AG04450 (cell line): ENCODE measurements at regions not wholly inside any gene's neighbourhood (a gene's known extent, or its start where the extent isn't known, plus 50 kb on each side); places are given as distances from the start of the nearest gene placed in this dataset.

Source experiments
- CTCF ChIA-PET: fragments of 300-600, 350-600 bp; formaldehyde crosslinking; extraction: SDS; loops from one replicate; lab custom pipeline; 2022; ENCODE audit warnings: antibody characterized with exemption, inconsistent platforms; lab: Charles Lee
- POLR2A ChIA-PET: fragments of 350-600 bp; formaldehyde crosslinking; extraction: SDS; loops from one replicate; lab custom pipeline; 2021; ENCODE audit warnings: antibody characterized with exemption, inconsistent platforms; lab: Yijun Ruan, JAX
- DNase-seq: peaks from one replicate; pipeline ENCODE4 v3.0.0-alpha.2; 2011; ENCODE audit warnings: low read depth, low spot score
- H3K27ac ChIP-seq: one replicate; pipeline ENCODE4 v1.5.1; 2012; ENCODE audit warnings: low read depth, low read length, control low read depth
- H3K27me3 ChIP-seq: one replicate; pipeline ENCODE4 v1.6.0; 2012; ENCODE audit warnings: low read length; ENCODE audit not compliant: control insufficient read depth, insufficient read depth
- H3K4me3 ChIP-seq: 2 replicates; pipeline ENCODE4 v1.5.1; 2011; ENCODE audit warnings: mild to moderate bottlenecking, low read depth, low read length, control low read depth
- H3K9me3 ChIP-seq: 2 replicates; pipeline ENCODE4 v1.5.1; 2012; ENCODE audit warnings: low read length; ENCODE audit not compliant: control insufficient read depth, insufficient read depth
- TF ChIP-seq, protein P1 (sequence below): IDR thresholded peaks from 2 replicates; pipeline ENCODE4 v1.5.1; 2011; ENCODE audit warnings: low read depth, low read length, control low read depth, inconsistent platforms

GRCh38 chr11:134625631-134626030 is 213.6 kb upstream of the B3GAT1 start:
- Histone ChIP-seq H3K9me3 (peaks cover 56% of the 10 kb centered on the region), H3K27ac (no peak overlapping the region), H3K4me3 (no peak overlapping the region), H3K27me3 (no peaks in the 10 kb centered on the region)
- TF ChIP-seq, protein P1, sequence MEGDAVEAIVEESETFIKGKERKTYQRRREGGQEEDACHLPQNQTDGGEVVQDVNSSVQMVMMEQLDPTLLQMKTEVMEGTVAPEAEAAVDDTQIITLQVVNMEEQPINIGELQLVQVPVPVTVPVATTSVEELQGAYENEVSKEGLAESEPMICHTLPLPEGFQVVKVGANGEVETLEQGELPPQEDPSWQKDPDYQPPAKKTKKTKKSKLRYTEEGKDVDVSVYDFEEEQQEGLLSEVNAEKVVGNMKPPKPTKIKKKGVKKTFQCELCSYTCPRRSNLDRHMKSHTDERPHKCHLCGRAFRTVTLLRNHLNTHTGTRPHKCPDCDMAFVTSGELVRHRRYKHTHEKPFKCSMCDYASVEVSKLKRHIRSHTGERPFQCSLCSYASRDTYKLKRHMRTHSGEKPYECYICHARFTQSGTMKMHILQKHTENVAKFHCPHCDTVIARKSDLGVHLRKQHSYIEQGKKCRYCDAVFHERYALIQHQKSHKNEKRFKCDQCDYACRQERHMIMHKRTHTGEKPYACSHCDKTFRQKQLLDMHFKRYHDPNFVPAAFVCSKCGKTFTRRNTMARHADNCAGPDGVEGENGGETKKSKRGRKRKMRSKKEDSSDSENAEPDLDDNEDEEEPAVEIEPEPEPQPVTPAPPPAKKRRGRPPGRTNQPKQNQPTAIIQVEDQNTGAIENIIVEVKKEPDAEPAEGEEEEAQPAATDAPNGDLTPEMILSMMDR, result no peak
- no peak for DNase-seq
- ChIA-PET CTCF (no interaction called here), POLR2A (no interaction called here)

DNA sequence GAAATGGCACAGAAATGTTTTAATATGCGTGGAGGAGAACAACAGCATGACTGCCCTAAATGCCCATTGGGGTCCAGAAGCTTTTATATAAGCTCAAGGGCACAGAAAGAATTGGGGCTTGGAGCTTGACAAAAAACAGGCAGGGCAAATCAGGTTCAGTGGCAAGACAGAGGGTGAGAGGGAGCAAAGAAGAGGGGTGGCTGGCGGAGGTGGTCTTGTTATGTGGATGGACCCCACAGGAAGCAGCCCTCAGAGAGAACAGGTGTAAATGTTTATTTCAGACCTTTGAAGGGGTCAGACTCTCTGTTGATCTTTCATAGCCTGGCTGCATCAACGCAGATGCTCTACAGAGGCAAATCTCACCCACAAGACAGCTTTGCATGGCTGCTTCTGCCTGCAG is 213.1 kb upstream of the B3GAT1 start:
- no peak for DNase-seq
- Histone ChIP-seq H3K27me3 (no peaks in the 10 kb centered on the region), H3K4me3 (no peak overlapping the region), H3K9me3 (peaks cover 56% of the 10 kb centered on the region), H3K27ac (no peak overlapping the region)
- CTCF ChIA-PET, result no interaction called here
- POLR2A ChIA-PET, result no interaction called here
- TF ChIP-seq, protein P1, result no peak

DNA sequence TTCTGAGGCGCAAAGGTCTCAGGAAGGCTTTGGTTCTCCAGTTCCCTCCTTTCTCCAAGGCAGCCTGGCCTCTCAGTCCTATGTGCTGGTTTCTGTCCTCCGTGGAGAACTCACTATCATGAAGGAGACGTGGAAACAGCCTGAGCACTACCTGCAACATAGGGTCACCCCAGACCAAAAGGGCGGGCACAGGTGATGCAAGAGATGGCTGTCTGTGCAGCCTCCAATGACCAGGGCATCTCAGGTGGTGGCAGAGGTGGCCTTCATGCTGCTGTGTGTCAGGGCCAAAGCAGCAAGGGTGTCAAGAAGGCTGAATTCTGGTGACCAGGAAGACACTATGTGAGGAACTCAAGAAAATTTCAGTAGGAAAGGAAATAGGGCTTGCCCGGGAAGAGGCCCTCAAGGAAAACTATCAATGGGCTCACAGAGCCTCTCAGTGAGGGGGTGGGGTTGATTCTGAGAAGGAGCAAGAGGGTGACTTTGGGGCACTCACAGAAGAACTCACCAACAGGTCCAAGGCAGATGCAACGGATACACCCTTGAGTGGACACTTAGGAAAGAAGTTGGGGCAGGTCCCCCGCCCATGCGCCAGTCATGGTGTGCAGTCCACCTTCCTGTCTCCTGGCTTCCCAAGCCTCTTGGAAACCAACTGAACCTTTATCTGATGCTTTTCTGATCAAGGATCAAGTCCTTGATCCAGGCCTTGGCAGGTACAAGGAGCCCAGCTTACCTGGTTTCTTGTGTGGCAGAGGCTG is 212.3 kb upstream of the B3GAT1 start:
- TF ChIP-seq, protein P1, result no peak
- Histone ChIP-seq H3K4me3 (no peak overlapping the region), H3K27ac (no peak overlapping the region), H3K9me3 (peaks cover 56% of the 10 kb centered on the region), H3K27me3 (no peaks in the 10 kb centered on the region)
- CTCF ChIA-PET, result no interaction called here
- POLR2A ChIA-PET, result no interaction called here
- DNase-seq, result no peak

DNA sequence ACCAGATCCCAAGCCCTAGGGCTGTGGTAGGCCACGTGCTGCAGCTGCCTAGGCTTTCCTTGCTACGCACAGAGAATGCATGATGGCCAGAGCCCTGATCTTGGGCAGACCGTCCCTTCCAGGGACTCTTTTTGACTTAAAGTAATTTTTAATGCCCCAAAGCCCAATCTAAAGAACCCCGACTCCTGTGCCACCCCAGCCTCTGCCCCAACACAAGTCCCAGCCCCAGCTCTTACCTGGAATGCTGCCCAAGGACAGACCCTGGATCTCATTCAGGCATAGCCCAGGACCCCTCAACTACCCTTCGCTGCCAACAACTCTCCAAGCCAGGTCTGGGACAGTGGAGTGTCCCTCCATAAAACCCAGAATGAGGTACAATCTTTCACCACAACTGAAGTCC is 211.7 kb upstream of the B3GAT1 start:
- TF ChIP-seq, protein P1, result no peak
- H3K9me3 ChIP-seq, result peaks cover 57% of the 10 kb centered on the region
- POLR2A ChIA-PET, result no interaction called here
- H3K4me3 ChIP-seq, result no peak overlapping the region
- H3K27me3 ChIP-seq, result no peaks in the 10 kb centered on the region
- DNase-seq, result no peak
- no peak overlapping the region for H3K27ac ChIP-seq
- CTCF ChIA-PET, result no interaction called here

- Histone ChIP-seq H3K4me3 (no peak overlapping the region), H3K27ac (no peak overlapping the region), H3K27me3 (no peaks in the 10 kb centered on the region), H3K9me3 (peaks cover 61% of the 10 kb centered on the region)
- CTCF ChIA-PET, result no interaction called here
- POLR2A ChIA-PET, result no interaction called here
- TF ChIP-seq, protein P1, result no peak
- DNase-seq, result no peak
These were observed 210.4 kb upstream of the B3GAT1 start for GRCh38 chr11:134622458-134622857.
